Stimulated activated memory B cell treated with anti-CD40 and anti-IgM and Interleukin-4, amounts not matched to agents 10 μg/mL and 1 μg/mL and 100 μg/mL, for 72 hours (primary cell): ENCODE measurements at regions not wholly inside any gene's neighbourhood (a gene's known extent, or its start where the extent isn't known, plus 50 kb on each side); places are given as distances from the start of the nearest gene placed in this dataset.

Experiments
- ATAC-seq: fragments of 150-1000 bp; cut with Tn5 transposase; 2 replicates; pipeline ENCODE4 v1.10.0; 2021
- H3K27ac Mint-ChIP-seq: one replicate; pipeline ENCODE4 v1.8.0; 2022; ENCODE audit warnings: mild to moderate bottlenecking, mixed read lengths
- H3K27me3 Mint-ChIP-seq: one replicate; pipeline ENCODE4 v1.8.0; 2022; ENCODE audit warnings: mixed read lengths
- H3K36me3 Mint-ChIP-seq: one replicate; pipeline ENCODE4 v1.8.0; 2022; ENCODE audit warnings: mixed read lengths
- H3K4me1 Mint-ChIP-seq: one replicate; pipeline ENCODE4 v1.8.0; 2022; ENCODE audit warnings: mixed read lengths
- H3K4me3 Mint-ChIP-seq: one replicate; pipeline ENCODE4 v1.8.0; 2022; ENCODE audit warnings: mild to moderate bottlenecking, moderate library complexity, mixed read lengths
- H3K9me3 Mint-ChIP-seq: one replicate; pipeline ENCODE4 v1.8.0; 2022; ENCODE audit warnings: mixed read lengths

DNA sequence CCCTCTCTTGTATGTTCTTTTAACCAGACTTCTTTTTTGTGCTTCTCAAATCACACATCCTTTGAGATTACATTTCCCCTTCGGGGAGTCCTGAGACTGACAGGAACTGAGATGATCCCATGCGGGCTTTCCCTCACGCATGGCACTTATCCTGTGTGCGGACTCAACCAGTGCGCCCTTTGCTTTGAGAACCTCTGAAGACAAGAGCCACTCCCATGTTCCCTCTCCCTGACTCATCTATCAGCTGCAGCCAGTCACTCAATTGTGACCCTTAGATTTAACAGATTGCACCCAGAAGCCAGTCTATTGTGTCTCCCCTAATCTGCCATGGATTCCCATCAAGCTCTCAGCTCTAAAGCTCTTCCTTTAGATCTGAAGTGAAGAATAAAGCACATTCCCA lies 353.9 kb upstream of the MEOX2 start:
- no peak overlapping the region for H3K4me3 Mint-ChIP-seq
- H3K9me3 Mint-ChIP-seq, result peaks cover 4% of the 10 kb centered on the region
- no peaks in the 10 kb centered on the region for H3K27me3 Mint-ChIP-seq
- H3K4me1 Mint-ChIP-seq, result no peaks in the 10 kb centered on the region
- no peak for ATAC-seq
- H3K27ac Mint-ChIP-seq, result no peak overlapping the region
- no peaks in the 10 kb centered on the region for H3K36me3 Mint-ChIP-seq

GRCh38 chr7:16038906-16039305 lies 352.4 kb upstream of the MEOX2 start:
- Mint-ChIP-seq H3K27ac (no peak overlapping the region), H3K36me3 (no peaks in the 10 kb centered on the region), H3K9me3 (peaks cover 4% of the 10 kb centered on the region), H3K4me3 (no peak overlapping the region), H3K4me1 (no peaks in the 10 kb centered on the region), H3K27me3 (no peaks in the 10 kb centered on the region)
- no peak for ATAC-seq

GRCh38 chr7:16035392-16035791 lies 348.9 kb upstream of the MEOX2 start:
- no peaks in the 10 kb centered on the region for H3K4me1 Mint-ChIP-seq
- H3K27me3 Mint-ChIP-seq, result no peaks in the 10 kb centered on the region
- no peak overlapping the region for H3K27ac Mint-ChIP-seq
- H3K9me3 Mint-ChIP-seq, result peaks cover 4% of the 10 kb centered on the region
- H3K4me3 Mint-ChIP-seq, result no peak overlapping the region
- no peaks in the 10 kb centered on the region for H3K36me3 Mint-ChIP-seq
- ATAC-seq, result no peak

DNA sequence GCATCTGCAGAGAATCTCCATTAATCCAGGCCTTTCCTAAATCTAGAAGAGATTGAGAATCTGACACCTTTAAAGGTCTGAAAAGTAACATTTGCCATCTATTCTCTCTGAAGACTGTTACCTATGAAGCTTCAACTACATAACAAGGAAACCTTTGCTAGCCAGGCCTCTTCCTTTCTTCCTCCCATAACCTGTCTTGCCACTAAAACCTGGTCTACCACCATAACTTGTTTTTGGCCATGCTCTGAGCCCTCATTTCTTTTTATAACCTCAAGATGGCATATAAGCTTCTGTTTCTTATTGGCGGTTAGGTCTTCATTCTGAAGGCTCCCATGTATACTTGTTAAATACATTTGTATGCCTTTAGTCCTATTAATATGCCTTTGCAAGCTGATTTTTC lies 348.4 kb upstream of the MEOX2 start:
- Mint-ChIP-seq H3K4me1 (no peaks in the 10 kb centered on the region), H3K9me3 (peaks cover 4% of the 10 kb centered on the region), H3K36me3 (no peaks in the 10 kb centered on the region), H3K27ac (no peak overlapping the region), H3K4me3 (no peak overlapping the region), H3K27me3 (no peaks in the 10 kb centered on the region)
- no peak for ATAC-seq

- no peak for ATAC-seq
- Mint-ChIP-seq H3K36me3 (no peaks in the 10 kb centered on the region), H3K27ac (no peak overlapping the region), H3K9me3 (peaks cover 4% of the 10 kb centered on the region), H3K4me1 (no peaks in the 10 kb centered on the region), H3K27me3 (no peaks in the 10 kb centered on the region), H3K4me3 (no peak overlapping the region)
Observed at GRCh38 chr7:16034353-16034752, 347.9 kb upstream of the MEOX2 start.

- Mint-ChIP-seq H3K9me3 (peaks cover 4% of the 10 kb centered on the region), H3K4me1 (no peaks in the 10 kb centered on the region), H3K4me3 (no peak overlapping the region), H3K36me3 (no peaks in the 10 kb centered on the region), H3K27ac (no peak overlapping the region), H3K27me3 (no peaks in the 10 kb centered on the region)
- ATAC-seq, result no peak
Observed at GRCh38 chr7:16033233-16033632, 346.8 kb upstream of the MEOX2 start.

DNA sequence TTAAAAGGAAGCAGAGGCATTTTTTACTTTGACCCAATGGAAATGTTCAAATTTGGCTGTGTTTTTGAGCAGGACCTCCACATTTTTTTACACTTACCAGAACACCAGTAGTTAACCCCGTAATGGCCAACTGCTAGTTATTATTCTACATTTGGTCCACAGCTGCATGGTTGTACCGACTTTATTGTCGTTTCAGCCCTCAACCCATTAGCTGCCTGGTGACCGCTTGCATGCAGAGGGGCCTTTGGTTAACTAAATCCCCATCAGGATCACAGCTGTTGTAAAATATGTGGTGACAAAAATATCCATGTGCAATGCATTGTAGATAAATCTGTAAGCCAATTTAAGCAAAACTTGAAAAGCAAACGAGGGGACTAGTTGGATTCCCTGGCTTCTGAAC lies 342.2 kb upstream of the MEOX2 start:
- no peak for ATAC-seq
- Mint-ChIP-seq H3K4me1 (no peaks in the 10 kb centered on the region), H3K27ac (no peak overlapping the region), H3K9me3 (no peaks in the 10 kb centered on the region), H3K36me3 (no peaks in the 10 kb centered on the region), H3K27me3 (no peaks in the 10 kb centered on the region), H3K4me3 (no peak overlapping the region)

DNA sequence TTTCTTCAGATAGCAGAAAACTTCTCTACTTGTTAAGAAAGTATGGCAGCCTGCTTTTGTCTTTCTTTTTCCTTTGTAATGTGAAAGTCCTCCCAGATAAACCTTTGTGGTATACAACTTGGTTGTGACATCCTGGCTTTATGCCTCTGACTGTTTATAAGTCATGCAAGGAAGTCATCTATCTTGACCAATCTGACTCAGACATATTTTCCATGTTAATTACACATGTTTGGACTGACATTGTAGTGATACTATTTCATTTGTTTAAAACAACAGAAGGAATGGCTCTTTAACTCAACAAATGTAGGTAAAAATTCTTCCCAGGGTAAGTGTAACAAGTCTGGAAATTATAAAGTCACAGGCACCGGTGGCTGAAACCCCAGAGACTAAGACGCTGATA lies 341.6 kb upstream of the MEOX2 start:
- Mint-ChIP-seq H3K4me1 (no peaks in the 10 kb centered on the region), H3K27me3 (no peaks in the 10 kb centered on the region), H3K36me3 (no peaks in the 10 kb centered on the region), H3K27ac (no peak overlapping the region), H3K4me3 (no peak overlapping the region), H3K9me3 (no peaks in the 10 kb centered on the region)
- ATAC-seq, result no peak

DNA sequence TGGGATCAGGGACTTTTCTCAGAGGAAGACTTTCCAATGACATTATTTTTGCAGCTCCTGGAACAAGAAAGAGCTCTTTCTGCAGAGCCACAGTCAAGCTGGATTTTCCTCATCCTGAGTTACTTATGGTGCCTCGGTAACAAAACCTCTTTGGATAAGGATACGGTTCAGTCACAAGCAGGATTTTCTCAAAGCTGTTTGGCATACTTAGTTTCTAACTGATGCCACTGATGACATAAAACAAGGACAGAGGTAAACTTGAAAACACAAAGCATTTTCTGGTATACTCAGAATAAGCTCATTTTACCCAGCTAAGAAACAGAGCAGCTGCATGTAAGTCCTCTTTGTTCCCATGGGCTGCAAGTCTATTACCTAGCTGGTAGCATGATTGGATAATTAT lies 340.9 kb upstream of the MEOX2 start:
- ATAC-seq, result no peak
- Mint-ChIP-seq H3K36me3 (no peaks in the 10 kb centered on the region), H3K9me3 (no peaks in the 10 kb centered on the region), H3K4me3 (no peak overlapping the region), H3K27me3 (no peaks in the 10 kb centered on the region), H3K4me1 (no peaks in the 10 kb centered on the region), H3K27ac (no peak overlapping the region)

- H3K27ac Mint-ChIP-seq, result no peak overlapping the region
- ATAC-seq, result no peak
Observed at GRCh38 chr7:16026253-16027020, 340.0 kb upstream of the MEOX2 start.

DNA sequence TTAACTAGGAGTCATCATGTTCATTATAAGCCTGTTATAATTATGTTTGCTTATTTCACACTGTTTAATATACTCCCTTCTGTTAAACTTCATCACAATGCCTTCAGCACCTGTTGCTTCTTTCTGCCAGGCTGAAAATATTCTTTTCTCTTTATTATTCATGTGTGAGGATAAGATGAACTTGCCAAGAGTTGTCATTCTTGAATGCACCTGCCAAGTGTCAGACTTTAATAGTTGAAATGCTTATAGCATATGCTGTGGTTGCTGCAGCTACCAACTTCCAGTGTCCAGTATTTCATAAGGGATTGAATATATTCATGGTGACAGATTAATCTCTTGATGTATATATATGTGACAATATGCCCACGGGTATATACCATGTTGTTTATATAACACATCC lies 339.2 kb upstream of the MEOX2 start:
- Mint-ChIP-seq H3K4me3 (no peak overlapping the region), H3K4me1 (no peaks in the 10 kb centered on the region), H3K27me3 (no peaks in the 10 kb centered on the region), H3K36me3 (no peaks in the 10 kb centered on the region), H3K9me3 (no peaks in the 10 kb centered on the region), H3K27ac (no peak overlapping the region)
- ATAC-seq, result no peak

More at GRCh38 chr7:16026253-16027020, 340.0 kb upstream of the MEOX2 start:
- H3K36me3 Mint-ChIP-seq, result no peaks in the 10 kb centered on the region
- no peaks in the 10 kb centered on the region for H3K27me3 Mint-ChIP-seq
- H3K9me3 Mint-ChIP-seq, result no peaks in the 10 kb centered on the region
- H3K4me1 Mint-ChIP-seq, result no peaks in the 10 kb centered on the region
- H3K4me3 Mint-ChIP-seq, result no peak overlapping the region

- ATAC-seq, result no peak
- no peaks in the 10 kb centered on the region for H3K36me3 Mint-ChIP-seq
- H3K27me3 Mint-ChIP-seq, result no peaks in the 10 kb centered on the region
- no peak overlapping the region for H3K27ac Mint-ChIP-seq
- H3K4me1 Mint-ChIP-seq, result no peaks in the 10 kb centered on the region
- peaks cover 4% of the 10 kb centered on the region for H3K9me3 Mint-ChIP-seq
- no peak overlapping the region for H3K4me3 Mint-ChIP-seq
Observed at GRCh38 chr7:16023503-16023902, 337.0 kb upstream of the MEOX2 start.

DNA sequence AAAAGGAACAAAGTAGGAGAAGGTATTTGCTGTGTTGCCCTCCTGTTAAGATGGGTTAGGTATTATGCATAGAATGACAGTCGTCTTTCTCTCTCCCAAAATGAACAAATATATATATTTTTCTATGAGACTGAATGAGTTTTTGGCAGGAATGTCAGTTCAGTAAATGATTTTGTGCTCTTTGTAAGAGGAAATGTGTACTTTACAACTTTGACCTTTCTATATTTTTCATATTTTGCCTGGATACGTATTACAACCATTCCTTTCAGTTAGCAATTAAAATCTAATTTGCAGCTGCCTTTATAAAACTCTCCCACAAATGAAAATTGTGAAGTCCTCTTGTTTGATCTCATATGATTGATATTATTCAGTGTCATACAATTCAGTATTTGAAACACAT lies 336.6 kb upstream of the MEOX2 start:
- H3K9me3 Mint-ChIP-seq, result peaks cover 4% of the 10 kb centered on the region
- H3K27ac Mint-ChIP-seq, result no peak overlapping the region
- no peaks in the 10 kb centered on the region for H3K4me1 Mint-ChIP-seq
- no peak overlapping the region for H3K4me3 Mint-ChIP-seq
- ATAC-seq, result no peak
- H3K36me3 Mint-ChIP-seq, result no peaks in the 10 kb centered on the region
- no peaks in the 10 kb centered on the region for H3K27me3 Mint-ChIP-seq

DNA sequence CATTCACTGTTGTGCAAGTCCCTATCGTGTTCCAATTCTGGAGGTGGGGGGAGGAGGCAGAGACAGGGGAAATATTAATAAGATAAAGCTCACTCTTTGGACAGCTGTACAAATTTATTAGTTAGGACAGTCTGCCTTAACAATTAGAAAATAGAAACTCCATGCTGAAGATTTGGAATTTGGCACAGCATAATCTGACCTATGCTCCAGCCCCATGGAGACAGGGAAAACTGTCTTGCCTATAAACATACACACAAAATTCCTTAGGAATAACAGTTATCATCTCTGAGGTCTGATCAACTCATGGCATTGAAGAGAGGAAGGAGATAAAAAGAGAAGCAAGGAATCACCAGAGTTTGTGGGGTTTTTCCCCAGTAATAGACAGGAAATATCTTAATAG lies 335.4 kb upstream of the MEOX2 start:
- Mint-ChIP-seq H3K4me3 (no peak overlapping the region), H3K9me3 (peaks cover 4% of the 10 kb centered on the region), H3K27me3 (no peaks in the 10 kb centered on the region), H3K4me1 (no peaks in the 10 kb centered on the region), H3K27ac (no peak overlapping the region), H3K36me3 (no peaks in the 10 kb centered on the region)
- no peak for ATAC-seq

DNA sequence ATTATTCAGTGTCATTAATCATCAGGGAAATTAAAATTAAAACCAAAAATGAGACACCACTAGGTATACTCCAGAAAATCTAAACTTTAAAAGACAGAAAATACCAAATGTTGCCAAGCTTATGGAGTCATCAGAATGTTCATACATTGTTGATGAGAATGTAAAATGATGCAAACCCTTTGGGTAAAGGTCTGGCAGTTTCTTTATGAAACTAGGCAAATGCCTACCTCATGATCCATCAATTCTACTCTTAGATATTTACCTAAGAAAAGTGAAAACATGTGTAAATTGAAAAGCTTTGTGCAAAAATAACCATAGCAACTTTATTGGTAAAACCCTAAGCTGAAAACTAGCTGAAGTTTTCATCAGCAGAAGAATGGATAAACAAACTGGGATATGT lies 329.5 kb upstream of the MEOX2 start:
- no peak overlapping the region for H3K4me3 Mint-ChIP-seq
- H3K27ac Mint-ChIP-seq, result no peak overlapping the region
- H3K4me1 Mint-ChIP-seq, result no peaks in the 10 kb centered on the region
- H3K27me3 Mint-ChIP-seq, result no peaks in the 10 kb centered on the region
- peaks cover 4% of the 10 kb centered on the region for H3K9me3 Mint-ChIP-seq
- ATAC-seq, result no peak
- no peaks in the 10 kb centered on the region for H3K36me3 Mint-ChIP-seq

GRCh38 chr7:16014031-16014430 lies 327.5 kb upstream of the MEOX2 start:
- H3K27me3 Mint-ChIP-seq, result no peaks in the 10 kb centered on the region
- no peaks in the 10 kb centered on the region for H3K4me1 Mint-ChIP-seq
- no peak overlapping the region for H3K27ac Mint-ChIP-seq
- no peak overlapping the region for H3K4me3 Mint-ChIP-seq
- no peaks in the 10 kb centered on the region for H3K9me3 Mint-ChIP-seq
- no peak for ATAC-seq
- no peaks in the 10 kb centered on the region for H3K36me3 Mint-ChIP-seq

DNA sequence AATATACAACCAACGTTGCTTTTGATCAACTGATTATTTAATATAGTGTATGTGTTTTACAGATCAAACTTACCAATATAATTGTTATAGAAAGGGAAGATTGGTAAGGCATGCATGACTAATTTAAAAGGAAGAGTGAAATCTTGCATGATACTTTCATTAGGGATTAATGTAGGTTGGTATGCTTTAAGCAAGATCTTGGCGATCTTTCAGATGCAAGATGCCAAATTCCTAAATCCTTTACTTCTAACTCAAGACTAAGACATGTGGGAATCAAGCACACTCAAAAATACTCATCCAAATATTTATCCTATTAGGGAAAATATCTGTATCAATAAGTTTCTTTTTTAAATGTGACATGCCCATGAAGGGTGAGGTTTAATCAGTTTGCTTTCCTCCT lies 321.4 kb upstream of the MEOX2 start:
- Mint-ChIP-seq H3K27me3 (no peaks in the 10 kb centered on the region), H3K4me3 (no peak overlapping the region), H3K4me1 (no peaks in the 10 kb centered on the region), H3K9me3 (no peaks in the 10 kb centered on the region), H3K36me3 (no peaks in the 10 kb centered on the region), H3K27ac (no peak overlapping the region)
- no peak for ATAC-seq
